B cell (primary cell): ENCODE measurements at regions not wholly inside any gene's neighbourhood (a gene's known extent, or its start where the extent isn't known, plus 50 kb on each side); places are given as distances from the start of the nearest gene placed in this dataset.

Experiments used
- ATAC-seq: fragments of 200-7000 bp; cut with Tn5 transposase; one replicate; pipeline ENCODE4 v1.10.0; 2021; ENCODE audit warnings: low read depth, mild to moderate bottlenecking, moderate number of reproducible peaks, moderate library complexity
- CTCF ChIA-PET: fragments of 350-600 bp; sonication (Branson Sonifier 250); formaldehyde crosslinking; loops from one replicate; lab custom pipeline; 2021; ENCODE audit warnings: antibody characterized with exemption, inconsistent platforms; lab: Charles Lee
- POLR2A ChIA-PET: fragments of 350-600 bp; sonication (Branson Sonifier 250); formaldehyde crosslinking; loops from one replicate; lab custom pipeline; 2021; ENCODE audit warnings: antibody characterized with exemption; lab: Charles Lee
- DNase-seq: peaks from one replicate; pipeline ENCODE4 v3.0.0; 2013
- H2AFZ ChIP-seq: 2 replicates; pipeline ENCODE4 v1.6.1; 2012; ENCODE audit warnings: mild to moderate bottlenecking, low read depth, low read length; ENCODE audit not compliant: insufficient read depth, poor library complexity, severe bottlenecking
- H3K27ac ChIP-seq, 2 donors: 1 replicate in 1 of 2; 2 replicates in 1 of 2; pipeline ENCODE4 v1.5.1; 2012 to 2013; ENCODE audit warnings: low read length in 2 of 2, mild to moderate bottlenecking in 2 of 2, moderate library complexity in 1 of 2
- H3K27me3 ChIP-seq, 4 experiments: fragments of 200-600 bp in 1 of 4; sonication (generic) in 1 of 4; replicated peaks in 1 of 4; 1 replicate in 2 of 4; 2 replicates in 2 of 4; pipeline versions ENCODE4 v1.6.1 to v1.7.0; 2013 to 2016; ENCODE audit warnings: low read length in 3 of 4, mild to moderate bottlenecking in 2 of 4, mixed read lengths in 1 of 4, moderate library complexity in 1 of 4; ENCODE audit not compliant: insufficient read depth in 4 of 4, control insufficient read depth in 3 of 4; ENCODE audit errors: control extremely low read depth in 1 of 4
- H3K36me3 ChIP-seq, 2 experiments: replicated peaks in 1 of 2; 1 replicate in 1 of 2; 2 replicates in 1 of 2; pipeline versions ENCODE4 v1.6.1 to v1.7.1; 2013; ENCODE audit warnings: low read length in 1 of 2; ENCODE audit not compliant: insufficient read depth in 2 of 2, control insufficient read depth in 1 of 2; ENCODE audit errors: control extremely low read depth in 1 of 2, extremely low read depth in 1 of 2
- H3K4me1 ChIP-seq, 2 donors: fragments of 200-600 bp in 1 of 2; sonication (generic) in 1 of 2; 1 replicate in 1 of 2; 2 replicates in 1 of 2; pipeline versions ENCODE4 v1.5.1 to v1.6.1; 2013 to 2017; ENCODE audit warnings: low read length in 2 of 2; ENCODE audit not compliant: control insufficient read depth in 2 of 2, insufficient read depth in 2 of 2
- H3K4me2 ChIP-seq: replicated peaks from 2 replicates; pipeline ENCODE3; 2012; ENCODE audit warnings: mild to moderate bottlenecking, low read depth, low read length; ENCODE audit not compliant: poor library complexity, severe bottlenecking
- H3K4me3 ChIP-seq, 5 experiments: fragments of 200-600 bp in 1 of 5; sonication (generic) in 1 of 5; 1 replicate in 3 of 5; 2 replicates in 2 of 5; pipeline versions ENCODE4 v1.5.1 to v1.7.0; 2011 to 2016; ENCODE audit warnings: low read length in 4 of 5, mild to moderate bottlenecking in 4 of 5, low read depth in 2 of 5, control low read depth in 1 of 5, moderate library complexity in 1 of 5; ENCODE audit not compliant: insufficient read depth in 1 of 5; ENCODE audit errors: control extremely low read depth in 1 of 5, extremely low read depth in 1 of 5
- H3K79me2 ChIP-seq: fragments of 200-600 bp; sonication (generic); one replicate; pipeline ENCODE4 v1.6.0; 2016; ENCODE audit warnings: low read length; ENCODE audit not compliant: control insufficient read depth, insufficient read depth
- H3K9ac ChIP-seq: fragments of 200-600 bp; sonication (generic); 2 replicates; pipeline ENCODE4 v1.6.1; 2017; ENCODE audit warnings: mild to moderate bottlenecking, low read length, moderate library complexity
- H3K9me3 ChIP-seq, 3 donors: one replicate each; pipeline versions ENCODE4 v1.6.1 to v1.7.1; 2013; ENCODE audit warnings: low read length in 2 of 3; ENCODE audit not compliant: control insufficient read depth in 2 of 3, insufficient read depth in 1 of 3; ENCODE audit errors: control extremely low read depth in 1 of 3
- H4K20me1 ChIP-seq: 2 replicates; pipeline ENCODE4 v1.6.0; 2012; ENCODE audit warnings: mild to moderate bottlenecking, low read length; ENCODE audit not compliant: insufficient read depth, control insufficient read depth, poor library complexity, severe bottlenecking
- H3K27ac Mint-ChIP-seq: one replicate; pipeline ENCODE4 v1.8.0; 2021; ENCODE audit warnings: mixed read lengths
- H3K27me3 Mint-ChIP-seq: one replicate; pipeline ENCODE4 v1.8.0; 2021; ENCODE audit warnings: mixed read lengths
- H3K4me1 Mint-ChIP-seq: one replicate; pipeline ENCODE4 v1.8.0; 2021; ENCODE audit warnings: mixed read lengths
- H3K4me3 Mint-ChIP-seq: one replicate; pipeline ENCODE4 v1.8.0; 2021; ENCODE audit warnings: mixed read lengths
- H3K9me3 Mint-ChIP-seq: one replicate; pipeline ENCODE4 v1.8.0; 2022; ENCODE audit warnings: mixed read lengths; ENCODE audit not compliant: insufficient read depth
- EZH2 ChIP-seq: IDR thresholded peaks from 2 replicates; pipeline ENCODE4 v1.6.1; 2012; ENCODE audit warnings: borderline replicate concordance, low read depth, mild to moderate bottlenecking, moderate library complexity, low read length; ENCODE audit not compliant: insufficient read depth, poor library complexity, severe bottlenecking
- WGBS: methylation state at CpG from one replicate; pipeline ENCODE4 v1.1.5; 2013; ENCODE audit warnings: missing lambda C conversion rate; ENCODE audit not compliant: insufficient coverage; 5-methylcytosine and 5-hydroxymethylcytosine counted together
- intact Hi-C: fragments of 100-400 bp; cut with micrococcal nuclease; formaldehyde crosslinking; loops from one replicate; pipeline ENCODE4 v1.10.0; 2022
- TF ChIP-seq, protein P1 (sequence below): fragments of 200-600 bp; IDR thresholded peaks from one replicate; pipeline ENCODE4 v1.8.0; 2022; ENCODE audit warnings: antibody characterized with exemption, mild to moderate bottlenecking

DNA sequence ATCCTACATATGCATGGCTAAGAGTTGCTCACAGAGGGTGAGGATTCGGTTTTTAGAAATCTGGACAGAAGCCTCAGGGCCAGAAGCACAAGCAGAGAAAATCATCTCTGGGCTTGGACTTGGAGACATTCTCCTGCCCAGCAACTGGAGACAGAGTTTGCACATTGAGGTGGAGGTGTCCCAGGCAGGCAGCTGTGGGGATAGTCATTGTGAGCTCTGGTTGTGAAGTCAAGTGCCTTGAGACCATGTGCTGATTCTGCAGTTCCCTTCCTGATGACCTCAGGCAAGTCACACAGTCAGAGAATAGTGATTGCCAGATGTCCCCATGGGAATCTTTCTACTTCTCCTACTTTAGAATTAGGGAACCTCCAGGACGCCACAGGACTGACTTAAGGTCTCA is 108.4 kb upstream of the LDAH start:
- peaks cover 0 to 10% (median 9%) of the 10 kb centered on the region in 3 donors for H3K9me3 ChIP-seq
- H2AFZ ChIP-seq, result no peak overlapping the region
- no peak for ATAC-seq
- no peaks in the 10 kb centered on the region for H4K20me1 ChIP-seq
- TF ChIP-seq, protein P1, sequence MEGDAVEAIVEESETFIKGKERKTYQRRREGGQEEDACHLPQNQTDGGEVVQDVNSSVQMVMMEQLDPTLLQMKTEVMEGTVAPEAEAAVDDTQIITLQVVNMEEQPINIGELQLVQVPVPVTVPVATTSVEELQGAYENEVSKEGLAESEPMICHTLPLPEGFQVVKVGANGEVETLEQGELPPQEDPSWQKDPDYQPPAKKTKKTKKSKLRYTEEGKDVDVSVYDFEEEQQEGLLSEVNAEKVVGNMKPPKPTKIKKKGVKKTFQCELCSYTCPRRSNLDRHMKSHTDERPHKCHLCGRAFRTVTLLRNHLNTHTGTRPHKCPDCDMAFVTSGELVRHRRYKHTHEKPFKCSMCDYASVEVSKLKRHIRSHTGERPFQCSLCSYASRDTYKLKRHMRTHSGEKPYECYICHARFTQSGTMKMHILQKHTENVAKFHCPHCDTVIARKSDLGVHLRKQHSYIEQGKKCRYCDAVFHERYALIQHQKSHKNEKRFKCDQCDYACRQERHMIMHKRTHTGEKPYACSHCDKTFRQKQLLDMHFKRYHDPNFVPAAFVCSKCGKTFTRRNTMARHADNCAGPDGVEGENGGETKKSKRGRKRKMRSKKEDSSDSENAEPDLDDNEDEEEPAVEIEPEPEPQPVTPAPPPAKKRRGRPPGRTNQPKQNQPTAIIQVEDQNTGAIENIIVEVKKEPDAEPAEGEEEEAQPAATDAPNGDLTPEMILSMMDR, result no peak
- TF ChIP-seq EZH2, result no peak
- H3K27me3 ChIP-seq, result peaks cover 0 to under 1% (median 0%) of the 10 kb centered on the region in 4 experiments
- no peak overlapping the region for H3K4me3 ChIP-seq
- peaks cover 26% of the 10 kb centered on the region for H3K27me3 Mint-ChIP-seq
- H3K36me3 ChIP-seq, result no peaks in the 10 kb centered on the region
- intact Hi-C loops, result no loop called here
- H3K9ac ChIP-seq, result no peak overlapping the region
- whole genome bisulfite sequencing, result 29% methylated on average over 1 of the region's 2 CpGs
- no peak overlapping the region for H3K4me2 ChIP-seq
- DNase-seq, result no peak
- CTCF ChIA-PET, result no interaction called here
- no peak overlapping the region for H3K4me3 Mint-ChIP-seq
- POLR2A ChIA-PET, result no interaction called here
- no peaks in the 10 kb centered on the region for H3K4me1 ChIP-seq
- no peaks in the 10 kb centered on the region for H3K4me1 Mint-ChIP-seq
- H3K9me3 Mint-ChIP-seq, result peaks cover 5% of the 10 kb centered on the region
- no peak overlapping the region for H3K27ac ChIP-seq
- no peaks in the 10 kb centered on the region for H3K79me2 ChIP-seq
- no peak overlapping the region for H3K27ac Mint-ChIP-seq

DNA sequence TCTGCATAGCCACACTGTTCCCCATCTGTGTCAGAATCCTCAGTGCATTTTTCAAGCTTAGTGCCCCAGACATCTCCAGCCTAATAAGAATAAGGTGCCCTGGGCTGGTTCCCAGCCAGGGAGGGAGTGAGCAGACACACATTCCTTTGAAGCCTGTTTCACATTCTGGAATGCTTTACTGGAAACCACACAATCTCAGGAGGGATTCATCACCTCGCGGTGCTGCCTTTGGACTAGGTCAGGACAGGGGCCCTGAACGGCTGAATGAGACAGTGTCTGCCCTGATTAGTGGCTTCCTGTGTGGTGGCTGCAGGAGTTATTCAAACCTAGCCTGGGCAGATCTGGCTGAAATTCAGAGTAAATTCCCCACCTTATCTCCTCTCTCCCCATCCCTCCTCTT is 108.0 kb upstream of the LDAH start:
- H3K27ac Mint-ChIP-seq, result no peak overlapping the region
- Histone ChIP-seq H3K4me2 (no peak overlapping the region), H3K27me3 (peaks cover 0 to 3% (median 0%) of the 10 kb centered on the region in 4 experiments), H3K9ac (no peak overlapping the region), H3K27ac (no peak overlapping the region), H3K4me3 (no peak overlapping the region), H3K36me3 (no peaks in the 10 kb centered on the region), H4K20me1 (no peaks in the 10 kb centered on the region), H3K79me2 (no peaks in the 10 kb centered on the region), H3K4me1 (no peaks in the 10 kb centered on the region), H2AFZ (no peak overlapping the region), H3K9me3 (peaks cover 0 to 10% (median 9%) of the 10 kb centered on the region in 3 donors)
- H3K27me3 Mint-ChIP-seq, result peaks cover 26% of the 10 kb centered on the region
- WGBS, result 83% methylated on average over 2 of the region's 3 CpGs
- no peaks in the 10 kb centered on the region for H3K4me1 Mint-ChIP-seq
- TF ChIP-seq, protein P1, result no peak
- DNase-seq (no peak), ATAC-seq (no peak)
- intact Hi-C loops, result no loop called here
- no peak overlapping the region for H3K4me3 Mint-ChIP-seq
- H3K9me3 Mint-ChIP-seq, result peaks cover 5% of the 10 kb centered on the region
- ChIA-PET CTCF (no interaction called here), POLR2A (no interaction called here)
